Mononuclear cell (primary cell): ENCODE measurements at regions not wholly inside any gene's neighbourhood (a gene's known extent, or its start where the extent isn't known, plus 50 kb on each side); places are given as distances from the start of the nearest gene placed in this dataset.

Source experiments
- H3K27me3 ChIP-seq: 2 replicates; pipeline ENCODE4 v1.6.0; 2011; ENCODE audit warnings: low read length, control low read depth; ENCODE audit not compliant: insufficient read depth
- H3K4me1 ChIP-seq: 2 replicates; pipeline ENCODE4 v1.5.1; 2011; ENCODE audit warnings: mild to moderate bottlenecking, low read length, control low read depth; ENCODE audit not compliant: insufficient read depth
- H3K4me3 ChIP-seq: 2 replicates; pipeline ENCODE4 v1.5.1; 2011; ENCODE audit warnings: mild to moderate bottlenecking, low read length, moderate library complexity
- H3K9me3 ChIP-seq: 2 replicates; pipeline ENCODE4 v1.5.1; 2011; ENCODE audit warnings: low read depth, mild to moderate bottlenecking, control low read depth, low read length

GRCh38 chr10:31620226-31621151 lies 301.5 kb downstream of the ZEB1 start:
- Histone ChIP-seq H3K9me3 (no peaks in the 10 kb centered on the region), H3K27me3 (no peaks in the 10 kb centered on the region), H3K4me3 (no peak overlapping the region), H3K4me1 (peaks cover 8% of the 10 kb centered on the region)

DNA sequence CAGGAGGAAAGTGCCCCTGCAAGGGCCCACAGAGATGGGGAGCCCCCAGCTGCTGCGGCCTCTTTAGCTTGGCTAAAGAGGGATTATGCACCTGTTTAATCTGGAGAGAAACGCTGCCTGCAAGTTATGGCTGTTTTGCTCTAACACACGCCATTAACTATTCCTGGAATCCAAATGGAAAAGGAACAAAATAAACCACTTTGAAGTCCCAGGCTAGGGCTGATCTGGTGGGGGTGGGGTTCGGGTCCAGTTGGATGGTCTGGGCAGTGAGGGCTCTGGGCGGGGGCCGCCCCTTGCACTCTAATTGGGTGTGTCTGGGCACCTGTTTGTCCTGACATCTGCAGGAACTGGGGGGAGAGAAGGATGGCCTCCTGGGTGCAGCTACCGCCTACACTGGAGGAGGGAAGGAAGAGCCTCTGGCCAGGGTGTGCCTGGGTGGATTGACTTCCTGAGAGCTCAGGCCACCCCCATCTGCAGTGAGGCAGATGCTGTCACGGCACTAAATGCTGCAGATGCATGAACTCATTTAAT lies 300.6 kb downstream of the ZEB1 start:
- H3K4me1 ChIP-seq: peaks cover 8% of the 10 kb centered on the region
- H3K9me3 ChIP-seq: no peaks in the 10 kb centered on the region
- H3K27me3 ChIP-seq: no peaks in the 10 kb centered on the region
- no peak overlapping the region for H3K4me3 ChIP-seq

- H3K9me3 ChIP-seq: no peaks in the 10 kb centered on the region
- H3K4me3 ChIP-seq: no peak overlapping the region
- H3K27me3 ChIP-seq: no peaks in the 10 kb centered on the region
- peaks cover 8% of the 10 kb centered on the region for H3K4me1 ChIP-seq
Measured at GRCh38 chr10:31618541-31619291, 299.7 kb downstream of the ZEB1 start.

DNA sequence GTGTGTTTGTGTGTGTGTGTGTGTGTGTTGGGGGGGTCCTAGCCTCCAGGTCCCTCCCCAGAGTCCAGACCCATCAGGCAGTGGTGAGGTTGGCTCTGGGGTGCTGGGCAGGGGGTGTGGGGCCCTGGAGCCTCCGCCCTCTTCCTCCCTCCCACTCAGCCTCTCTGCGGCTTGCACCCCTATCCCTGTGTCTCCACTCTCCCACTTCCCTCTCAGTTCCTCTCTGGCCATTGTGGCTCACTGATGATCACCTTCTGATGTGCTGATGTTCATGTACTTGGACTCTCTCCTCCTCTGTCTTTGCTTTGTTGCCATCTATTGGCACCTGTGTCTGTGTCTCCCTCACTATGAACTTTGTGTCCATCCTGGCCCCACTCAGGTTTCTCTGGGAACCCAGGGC lies 298.7 kb downstream of the ZEB1 start:
- Histone ChIP-seq H3K4me1 (peaks cover 8% of the 10 kb centered on the region), H3K9me3 (no peaks in the 10 kb centered on the region), H3K4me3 (no peak overlapping the region), H3K27me3 (no peaks in the 10 kb centered on the region)

DNA sequence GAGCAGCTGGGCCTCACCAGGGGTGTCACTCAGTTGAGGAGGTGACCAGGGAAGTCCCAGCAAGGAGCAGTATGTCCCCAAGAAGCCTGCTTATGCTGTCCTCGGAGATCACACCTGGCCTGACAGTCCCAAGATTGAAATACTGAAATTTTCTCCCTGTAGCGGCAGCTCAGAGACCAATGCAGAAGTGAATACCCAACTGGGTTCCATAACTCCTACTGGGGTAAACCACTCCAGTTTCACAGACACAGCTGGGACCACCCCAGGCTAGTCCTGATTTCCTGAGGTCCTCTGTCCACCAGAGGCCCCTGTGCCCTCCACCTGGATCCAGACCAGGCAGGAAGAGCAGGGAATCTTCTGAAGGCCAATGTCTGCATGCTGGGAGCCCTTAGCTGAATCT lies 298.1 kb downstream of the ZEB1 start:
- no peak overlapping the region for H3K4me3 ChIP-seq
- H3K4me1 ChIP-seq: peaks cover 13% of the 10 kb centered on the region
- H3K27me3 ChIP-seq: no peaks in the 10 kb centered on the region
- H3K9me3 ChIP-seq: no peaks in the 10 kb centered on the region

DNA sequence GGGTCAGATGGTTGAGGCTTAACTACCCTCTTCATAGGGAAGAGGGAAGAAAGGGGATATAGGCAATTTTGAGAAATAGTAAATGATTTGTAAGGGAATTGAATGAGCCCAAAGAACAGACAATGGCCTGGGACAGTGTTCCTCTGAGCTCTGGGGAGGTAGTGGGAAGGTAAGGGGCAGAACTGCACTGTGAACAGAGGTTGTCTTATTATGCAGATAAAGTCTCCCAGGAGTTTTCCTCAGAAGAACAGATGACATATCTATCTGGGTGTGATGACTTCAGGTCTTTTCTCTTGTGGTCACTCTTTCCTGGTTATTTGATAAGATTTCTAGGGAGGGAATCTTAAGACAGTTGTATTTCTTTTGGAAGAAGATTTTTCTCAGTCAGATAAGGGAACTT lies 296.1 kb downstream of the ZEB1 start:
- Histone ChIP-seq H3K4me3 (no peak overlapping the region), H3K4me1 (peaks cover 19% of the 10 kb centered on the region), H3K9me3 (no peaks in the 10 kb centered on the region), H3K27me3 (no peaks in the 10 kb centered on the region)

DNA sequence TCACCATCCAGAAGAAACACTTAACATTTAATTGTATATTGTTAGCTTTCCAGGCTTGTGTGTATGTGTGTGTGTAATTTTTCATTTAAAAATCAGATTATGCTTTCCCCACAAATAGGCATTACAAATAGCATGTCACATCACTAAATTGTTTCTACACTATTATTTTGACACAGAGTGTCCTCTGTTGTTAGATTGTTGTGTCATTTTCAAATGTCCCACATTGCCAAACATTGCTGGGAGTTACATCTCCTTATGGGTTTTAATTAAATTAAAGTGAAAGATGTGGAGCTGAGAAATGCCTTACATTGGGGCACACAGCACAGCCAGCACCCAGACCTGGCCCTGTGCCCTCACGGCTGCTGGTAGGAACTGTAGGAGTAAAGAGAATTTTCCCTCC lies 295.6 kb downstream of the ZEB1 start:
- Histone ChIP-seq H3K9me3 (no peaks in the 10 kb centered on the region), H3K4me1 (peaks cover 14% of the 10 kb centered on the region), H3K27me3 (no peaks in the 10 kb centered on the region), H3K4me3 (no peak overlapping the region)

- H3K27me3 ChIP-seq: no peaks in the 10 kb centered on the region
- no peak overlapping the region for H3K4me3 ChIP-seq
- H3K4me1 ChIP-seq: peaks cover 12% of the 10 kb centered on the region
- H3K9me3 ChIP-seq: no peaks in the 10 kb centered on the region
Measured at GRCh38 chr10:31612082-31612481, 293.1 kb downstream of the ZEB1 start.

- no peak overlapping the region for H3K4me3 ChIP-seq
- H3K4me1 ChIP-seq: peaks cover 12% of the 10 kb centered on the region
- H3K27me3 ChIP-seq: no peaks in the 10 kb centered on the region
- H3K9me3 ChIP-seq: no peaks in the 10 kb centered on the region
Measured at GRCh38 chr10:31611161-31611560, 292.1 kb downstream of the ZEB1 start.

DNA sequence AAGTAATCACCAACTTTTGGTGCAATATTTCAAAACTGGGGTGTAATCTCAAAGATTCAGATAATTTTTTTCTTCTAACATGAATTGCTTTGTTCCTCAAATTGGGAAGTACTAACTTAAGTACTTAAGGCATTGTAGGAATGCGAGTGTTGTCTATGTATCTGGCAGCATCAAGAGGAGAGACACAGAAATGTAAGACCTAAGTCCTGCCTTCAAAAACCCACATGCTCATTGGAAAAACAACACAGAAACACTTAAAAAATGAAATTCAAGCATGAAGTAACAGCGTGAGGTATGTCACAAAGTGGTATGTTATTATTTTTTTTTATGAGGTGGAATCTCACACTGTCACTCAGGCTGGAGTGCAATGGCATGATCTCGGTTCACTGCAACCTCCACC lies 288.5 kb downstream of the ZEB1 start:
- H3K9me3 ChIP-seq: no peaks in the 10 kb centered on the region
- no peak overlapping the region for H3K4me3 ChIP-seq
- no peaks in the 10 kb centered on the region for H3K27me3 ChIP-seq
- peaks cover 25% of the 10 kb centered on the region for H3K4me1 ChIP-seq

DNA sequence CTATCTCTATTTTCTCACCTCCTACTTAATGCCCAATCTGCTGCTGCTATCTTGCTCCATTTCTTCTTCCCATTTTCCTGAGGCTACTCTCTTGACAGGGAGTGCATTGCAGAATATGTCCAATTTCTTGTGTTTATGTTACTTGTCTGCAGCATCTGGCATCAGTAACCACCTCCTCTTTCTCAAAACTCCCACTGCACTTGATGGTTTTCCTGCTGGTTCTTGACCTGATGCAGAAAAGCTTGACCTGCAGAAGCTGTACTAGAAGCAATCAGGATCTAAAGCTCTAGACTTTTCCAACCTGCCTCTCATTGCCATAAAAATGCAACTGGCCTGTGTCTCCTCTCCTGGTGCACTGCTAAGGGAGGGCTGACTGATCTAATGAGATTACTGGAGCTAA lies 287.8 kb downstream of the ZEB1 start:
- no peak overlapping the region for H3K4me3 ChIP-seq
- H3K4me1 ChIP-seq: peaks cover 19% of the 10 kb centered on the region
- H3K27me3 ChIP-seq: no peaks in the 10 kb centered on the region
- no peaks in the 10 kb centered on the region for H3K9me3 ChIP-seq

DNA sequence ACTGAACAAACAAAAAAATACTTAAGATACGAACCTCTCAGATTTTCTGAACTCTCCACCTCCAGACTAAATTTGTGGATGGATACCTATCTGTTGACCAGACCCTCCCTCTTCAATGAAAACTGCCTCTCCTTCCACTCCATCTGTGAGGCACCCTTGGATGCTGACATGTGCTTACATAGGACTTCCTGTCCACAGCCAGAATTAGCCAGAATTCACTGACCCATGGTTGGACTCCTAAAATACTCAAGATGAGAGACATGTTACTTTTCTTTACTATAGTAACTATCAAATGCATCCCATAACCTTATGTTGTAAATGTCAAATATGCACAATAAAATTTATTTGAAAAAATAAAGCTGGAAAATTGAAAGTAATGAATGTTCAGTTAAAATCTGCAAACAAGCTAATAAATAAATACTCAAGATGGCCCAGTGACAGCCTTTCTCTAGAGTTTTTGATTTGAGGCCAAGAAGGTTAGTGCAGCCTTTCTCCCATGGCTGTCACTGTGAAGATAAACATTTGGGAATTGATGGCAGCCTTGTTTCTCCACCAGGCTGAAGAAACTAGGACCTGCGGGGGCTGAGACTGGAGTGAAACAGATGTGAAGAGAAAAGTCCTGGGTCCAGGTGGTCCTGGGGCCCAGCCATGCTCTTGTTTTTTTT lies 287.0 kb downstream of the ZEB1 start:
- no peaks in the 10 kb centered on the region for H3K27me3 ChIP-seq
- H3K9me3 ChIP-seq: no peaks in the 10 kb centered on the region
- H3K4me1 ChIP-seq: peaks cover 15% of the 10 kb centered on the region
- H3K4me3 ChIP-seq: no peak overlapping the region

GRCh38 chr10:31605426-31605825 lies 286.4 kb downstream of the ZEB1 start:
- H3K4me1 ChIP-seq: peaks cover 15% of the 10 kb centered on the region
- H3K9me3 ChIP-seq: no peaks in the 10 kb centered on the region
- H3K4me3 ChIP-seq: no peak overlapping the region
- H3K27me3 ChIP-seq: no peaks in the 10 kb centered on the region

DNA sequence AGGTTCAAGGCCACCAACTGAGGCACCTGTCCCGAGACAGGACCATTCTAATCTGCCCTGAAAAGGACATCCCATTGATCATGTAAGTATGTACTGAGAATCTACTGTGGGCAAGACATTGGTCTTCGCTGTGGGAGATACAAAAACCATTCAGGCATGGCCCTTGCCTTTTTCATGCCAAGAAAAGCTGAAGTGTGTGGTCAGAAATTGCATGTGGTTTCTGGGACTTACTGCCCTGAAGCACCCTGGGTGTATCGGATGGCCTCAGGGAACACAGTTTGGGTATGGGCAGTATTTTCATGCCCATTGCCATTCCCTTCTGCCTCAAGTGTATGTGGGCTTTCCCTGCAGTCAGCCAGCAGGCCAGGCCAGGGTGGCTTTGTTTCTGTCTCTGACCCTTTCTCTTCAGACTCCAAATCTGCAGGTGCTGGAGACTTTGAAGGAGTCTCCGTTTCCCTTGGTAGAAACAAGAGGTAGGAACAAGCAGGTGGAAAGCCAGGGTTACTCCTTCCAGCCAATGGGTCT lies 285.7 kb downstream of the ZEB1 start:
- H3K27me3 ChIP-seq: no peaks in the 10 kb centered on the region
- H3K9me3 ChIP-seq: no peaks in the 10 kb centered on the region
- no peak overlapping the region for H3K4me3 ChIP-seq
- peaks cover 15% of the 10 kb centered on the region for H3K4me1 ChIP-seq

GRCh38 chr10:31604096-31604495 lies 285.1 kb downstream of the ZEB1 start:
- H3K27me3 ChIP-seq: no peaks in the 10 kb centered on the region
- peaks cover 15% of the 10 kb centered on the region for H3K4me1 ChIP-seq
- no peaks in the 10 kb centered on the region for H3K9me3 ChIP-seq
- H3K4me3 ChIP-seq: no peak overlapping the region
